SK-N-SH treated with all-trans-retinoic acid at 6 μM for 48 hours (cell line): ENCODE measurements at regions not wholly inside any gene's neighbourhood (a gene's known extent, or its start where the extent isn't known, plus 50 kb on each side); places are given as distances from the start of the nearest gene placed in this dataset.

ENCODE experiments used
- ATAC-seq: fragments of 200-7000 bp; cut with Tn5 transposase; 3 replicates; pipeline ENCODE4 v1.9.1; 2020; ENCODE audit warnings: mild to moderate bottlenecking, moderate library complexity
- ARNTL ChIP-seq: fragments of 450-650 bp; formaldehyde crosslinking; IDR thresholded peaks from 2 replicates; pipeline ENCODE4 v1.5.0; 2020; ENCODE audit warnings: low read depth, mild to moderate bottlenecking, moderate library complexity, borderline replicate concordance
- BACH2 ChIP-seq: fragments of 250-450 bp; sonication (Bioruptor Pico); IDR thresholded peaks from 2 replicates; pipeline ENCODE4 v1.9.0; 2021; ENCODE audit warnings: mild to moderate bottlenecking, borderline replicate concordance
- CREB5 ChIP-seq: fragments of 250-450 bp; sonication (Bioruptor Pico); IDR thresholded peaks from 2 replicates; pipeline ENCODE4 v1.5.1; 2020; ENCODE audit warnings: low read depth, mild to moderate bottlenecking, moderate library complexity
- CSRNP3 ChIP-seq: fragments of 250-450 bp; sonication (Bioruptor Pico); IDR thresholded peaks from 2 replicates; pipeline ENCODE4 v1.5.1; 2021; ENCODE audit warnings: mild to moderate bottlenecking, moderate library complexity
- ESRRG ChIP-seq: fragments of 250-450 bp; sonication (Bioruptor Pico); IDR thresholded peaks from 2 replicates; pipeline ENCODE4 v1.6.1; 2021; ENCODE audit warnings: mild to moderate bottlenecking
- PATZ1 ChIP-seq: fragments of 250-450 bp; sonication (Bioruptor Pico); IDR thresholded peaks from 2 replicates; pipeline ENCODE4 v1.8.0; 2020; ENCODE audit warnings: mild to moderate bottlenecking, moderate library complexity, borderline replicate concordance
- POU6F1 ChIP-seq: fragments of 250-450 bp; sonication (Bioruptor Pico); IDR thresholded peaks from 2 replicates; pipeline ENCODE4 v1.8.0; 2021; ENCODE audit warnings: low read depth, mild to moderate bottlenecking, moderate library complexity, borderline replicate concordance
- PPARA ChIP-seq: fragments of 250-450 bp; sonication (Bioruptor Pico); IDR thresholded peaks from 2 replicates; pipeline ENCODE4 v1.5.0; 2020; ENCODE audit warnings: mild to moderate bottlenecking, borderline replicate concordance
- SNAI2 ChIP-seq: fragments of 250-450 bp; sonication (Bioruptor Pico); IDR thresholded peaks from 2 replicates; pipeline ENCODE4 v1.5.0; 2020; ENCODE audit warnings: mild to moderate bottlenecking, moderate library complexity
- TCF4 ChIP-seq: fragments of 250-450 bp; sonication (Bioruptor Pico); IDR thresholded peaks from 2 replicates; pipeline ENCODE4 v1.8.0; 2021; ENCODE audit warnings: mild to moderate bottlenecking, moderate library complexity, borderline replicate concordance
- TSHZ2 ChIP-seq: fragments of 250-450 bp; sonication (Bioruptor Pico); IDR thresholded peaks from 2 replicates; pipeline ENCODE4 v1.5.0; 2020; ENCODE audit warnings: mild to moderate bottlenecking, moderate library complexity
- ZFP30 ChIP-seq: fragments of 450-650 bp; formaldehyde crosslinking; IDR thresholded peaks from 2 replicates; pipeline ENCODE4 v1.5.0; 2022; ENCODE audit warnings: mild to moderate bottlenecking, moderate library complexity

- TF ChIP-seq TCF4 (CRISPR knock-in tag) (no peak), ESRRG (CRISPR knock-in tag) (no peak), ZFP30 (CRISPR knock-in tag) (no peak), PPARA (CRISPR knock-in tag) (no peak)
- no peak for ATAC-seq
Observed at GRCh38 chr12:90355711-90356355, 599.1 kb downstream of the CCER1 start.

GRCh38 chr12:90343966-90344365 is 611.0 kb downstream of the CCER1 start:
- no peak for TF ChIP-seq ZFP30 (CRISPR knock-in tag)
- no peak for ATAC-seq

- no peak for ATAC-seq
- TF ChIP-seq SNAI2 (CRISPR knock-in tag) (no peak), POU6F1 (CRISPR knock-in tag) (no peak), BACH2 (CRISPR knock-in tag) (no peak), CREB5 (CRISPR knock-in tag) (no peak), PATZ1 (no peak), TSHZ2 (CRISPR knock-in tag) (no peak), ARNTL (CRISPR knock-in tag) (no peak), TCF4 (CRISPR knock-in tag) (no peak), PPARA (CRISPR knock-in tag) (no peak)
- TF ChIP-seq, all 23 proteins: peak for 0
Observed at GRCh38 chr12:90342081-90342480, 612.9 kb downstream of the CCER1 start.

GRCh38 chr12:90339837-90340236 is 615.1 kb downstream of the CCER1 start:
- ATAC-seq: no peak
- TF ChIP-seq CSRNP3 (CRISPR knock-in tag) (no peak), POU6F1 (CRISPR knock-in tag) (no peak), CREB5 (CRISPR knock-in tag) (no peak)
- TF ChIP-seq, all 23 proteins: peak for 0
